Breast epithelium (tissue), 3 donors: ENCODE measurements at regions not wholly inside any gene's neighbourhood (a gene's known extent, or its start where the extent isn't known, plus 50 kb on each side); places are given as distances from the start of the nearest gene placed in this dataset.

Source experiments
- POLR2A ChIP-seq: fragments of 450-650 bp; IDR thresholded peaks from one replicate; pipeline ENCODE4 v1.6.1; 2016; ENCODE audit warnings: antibody characterized with exemption, mild to moderate bottlenecking, moderate library complexity
- POLR2AphosphoS5 ChIP-seq, 3 donors: sonication (generic); formaldehyde crosslinking; IDR thresholded peaks; one replicate each; pipeline ENCODE4 v1.6.1; 2017; ENCODE audit warnings: antibody characterized with exemption in 3 of 3
- TF ChIP-seq, protein P1 (sequence below), 3 donors: fragments of 450-650 bp; IDR thresholded peaks; one replicate each; pipeline ENCODE4 v1.5.1; 2016 to 2017; ENCODE audit warnings: antibody characterized with exemption in 3 of 3, mild to moderate bottlenecking in 3 of 3, moderate library complexity in 3 of 3

DNA sequence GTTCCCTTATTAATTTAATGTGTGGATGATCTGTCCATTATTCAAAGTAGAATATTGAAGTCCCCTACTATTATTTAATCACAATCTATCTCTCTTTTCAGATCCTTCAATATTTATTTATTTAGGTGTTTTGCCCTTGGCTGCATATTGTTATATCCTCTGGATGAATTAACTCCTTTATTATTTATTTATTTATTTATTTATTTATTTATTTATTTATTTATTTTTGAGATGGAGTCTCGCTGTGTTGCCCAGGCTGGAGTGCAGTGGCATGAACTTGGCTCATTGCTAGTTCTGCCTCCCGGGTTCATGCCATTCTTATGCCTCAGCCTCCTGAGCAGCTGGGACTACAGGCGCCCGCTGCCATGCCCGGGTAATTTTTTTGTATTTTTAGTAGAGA lies 776.6 kb upstream of the NXPH2 start:
- TF ChIP-seq POLR2A (no peak), POLR2AphosphoS5 (IDR thresholded peaks at IDR 0.05) (no peak)
- TF ChIP-seq, protein P1, sequence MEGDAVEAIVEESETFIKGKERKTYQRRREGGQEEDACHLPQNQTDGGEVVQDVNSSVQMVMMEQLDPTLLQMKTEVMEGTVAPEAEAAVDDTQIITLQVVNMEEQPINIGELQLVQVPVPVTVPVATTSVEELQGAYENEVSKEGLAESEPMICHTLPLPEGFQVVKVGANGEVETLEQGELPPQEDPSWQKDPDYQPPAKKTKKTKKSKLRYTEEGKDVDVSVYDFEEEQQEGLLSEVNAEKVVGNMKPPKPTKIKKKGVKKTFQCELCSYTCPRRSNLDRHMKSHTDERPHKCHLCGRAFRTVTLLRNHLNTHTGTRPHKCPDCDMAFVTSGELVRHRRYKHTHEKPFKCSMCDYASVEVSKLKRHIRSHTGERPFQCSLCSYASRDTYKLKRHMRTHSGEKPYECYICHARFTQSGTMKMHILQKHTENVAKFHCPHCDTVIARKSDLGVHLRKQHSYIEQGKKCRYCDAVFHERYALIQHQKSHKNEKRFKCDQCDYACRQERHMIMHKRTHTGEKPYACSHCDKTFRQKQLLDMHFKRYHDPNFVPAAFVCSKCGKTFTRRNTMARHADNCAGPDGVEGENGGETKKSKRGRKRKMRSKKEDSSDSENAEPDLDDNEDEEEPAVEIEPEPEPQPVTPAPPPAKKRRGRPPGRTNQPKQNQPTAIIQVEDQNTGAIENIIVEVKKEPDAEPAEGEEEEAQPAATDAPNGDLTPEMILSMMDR (IDR thresholded peaks at IDR 0.05), result no peak
